IMR-90 (cell line): ENCODE measurements at regions not wholly inside any gene's neighbourhood (a gene's known extent, or its start where the extent isn't known, plus 50 kb on each side); places are given as distances from the start of the nearest gene placed in this dataset.

ENCODE experiments used
- ATAC-seq: fragments of 200-7000 bp; cut with Tn5 transposase; 2 replicates; pipeline ENCODE4 v1.9.1; 2020; ENCODE audit warnings: low read depth, mild to moderate bottlenecking, moderate library complexity
- BruUV-seq: library from RNA; stranded (reverse); fragments of 400-500 nt; replicated peaks from 2 replicates; lab custom pipeline; 2021; lab: Mats Ljungman, UMichigan
- CTCF ChIA-PET: fragments of 300-600 bp; formaldehyde crosslinking; extraction: SDS; loops from one replicate; lab custom pipeline; 2021; ENCODE audit warnings: antibody characterized with exemption; lab: Yijun Ruan, JAX
- POLR2A ChIA-PET: fragments of 300-600 bp; sonication (Branson Sonifier 250); formaldehyde crosslinking; loops from one replicate; lab custom pipeline; 2022; ENCODE audit warnings: antibody characterized with exemption; ENCODE audit not compliant: unreplicated experiment; lab: Charles Lee
- DNase-seq: peaks from one replicate; pipeline ENCODE4 v3.0.0; 2013
- H2AFZ ChIP-seq: replicated peaks from 2 replicates; pipeline ENCODE3; 2013; ENCODE audit warnings: low read length, mild to moderate bottlenecking; ENCODE audit not compliant: poor library complexity
- H2AK5ac ChIP-seq: 2 replicates; pipeline ENCODE4 v1.6.1; 2013; ENCODE audit warnings: low read depth, low read length, inconsistent platforms
- H2AK9ac ChIP-seq: replicated peaks from 2 replicates; pipeline ENCODE3; 2013; ENCODE audit warnings: mild to moderate bottlenecking, low read depth, low read length, moderate library complexity; ENCODE audit not compliant: poor library complexity
- H2BK120ac ChIP-seq: 2 replicates; pipeline ENCODE4 v1.6.1; 2013; ENCODE audit warnings: low read depth, low read length, inconsistent platforms
- H2BK15ac ChIP-seq: 3 replicates; pipeline ENCODE4 v1.6.1; 2013; ENCODE audit warnings: low read depth, low read length, inconsistent platforms
- H2BK20ac ChIP-seq: 2 replicates; pipeline ENCODE4 v1.6.1; 2013; ENCODE audit warnings: low read depth, mild to moderate bottlenecking, inconsistent platforms, low read length, moderate library complexity
- H2BK5ac ChIP-seq: 2 replicates; pipeline ENCODE4 v1.6.1; 2013; ENCODE audit warnings: mild to moderate bottlenecking, low read depth, low read length, inconsistent platforms; ENCODE audit not compliant: poor library complexity, severe bottlenecking
- H3K14ac ChIP-seq: replicated peaks from 2 replicates; pipeline ENCODE4 v1.6.1; 2013; ENCODE audit warnings: low read depth, low read length, inconsistent platforms
- H3K18ac ChIP-seq: 2 replicates; pipeline ENCODE4 v1.6.1; 2013; ENCODE audit warnings: low read depth, low read length, control low read depth
- H3K23ac ChIP-seq: 2 replicates; pipeline ENCODE4 v1.6.1; 2013; ENCODE audit warnings: low read depth, low read length, inconsistent platforms
- H3K27ac ChIP-seq: 2 replicates; pipeline ENCODE4 v1.5.1; 2013; ENCODE audit warnings: mild to moderate bottlenecking, control low read depth, low read length; ENCODE audit not compliant: insufficient read depth
- H3K27me3 ChIP-seq: 2 replicates; pipeline ENCODE4 v1.6.1; 2013; ENCODE audit warnings: low read length; ENCODE audit not compliant: control insufficient read depth, insufficient read depth
- H3K36me3 ChIP-seq: 2 replicates; pipeline ENCODE4 v1.6.1; 2013; ENCODE audit warnings: low read length, mixed read lengths; ENCODE audit not compliant: control insufficient read depth, insufficient read depth
- H3K4ac ChIP-seq: 2 replicates; pipeline ENCODE4 v1.6.1; 2013; ENCODE audit warnings: low read depth, low read length, inconsistent platforms
- H3K4me1 ChIP-seq: 2 replicates; pipeline ENCODE4 v1.6.1; 2013; ENCODE audit warnings: low read length, mixed read lengths; ENCODE audit not compliant: control insufficient read depth, insufficient read depth
- H3K4me2 ChIP-seq: 2 replicates; pipeline ENCODE4 v1.6.1; 2013; ENCODE audit warnings: low read depth, mild to moderate bottlenecking, control low read depth, low read length, moderate library complexity
- H3K4me3 ChIP-seq: 2 replicates; pipeline ENCODE4 v1.5.1; 2013; ENCODE audit warnings: low read depth, mild to moderate bottlenecking, control low read depth, low read length, moderate library complexity; ENCODE audit not compliant: insufficient read depth
- H3K56ac ChIP-seq: 2 replicates; pipeline ENCODE4 v1.6.1; 2013; ENCODE audit warnings: low read length, inconsistent platforms; ENCODE audit not compliant: insufficient read depth; ENCODE audit errors: extremely low read depth
- H3K79me1 ChIP-seq, 2 experiments: 2 replicates each; pipeline ENCODE4 v1.6.1; 2013; ENCODE audit warnings: low read length in 2 of 2, inconsistent platforms in 1 of 2, low read depth in 1 of 2
- H3K9ac ChIP-seq: 2 replicates; pipeline ENCODE4 v1.6.1; 2013; ENCODE audit warnings: low read depth, low read length, control low read depth
- H3K9me1 ChIP-seq: 2 replicates; pipeline ENCODE4 v1.6.1; 2013; ENCODE audit warnings: low read length, inconsistent platforms; ENCODE audit not compliant: insufficient read depth
- H3K9me3 ChIP-seq: 2 replicates; pipeline ENCODE4 v1.6.1; 2013; ENCODE audit warnings: low read length; ENCODE audit not compliant: control insufficient read depth, insufficient read depth
- H4K20me1 ChIP-seq: 2 replicates; pipeline ENCODE4 v1.6.1; 2013; ENCODE audit warnings: low read length, inconsistent platforms; ENCODE audit not compliant: insufficient read depth
- H4K5ac ChIP-seq: 2 replicates; pipeline ENCODE4 v1.6.1; 2013; ENCODE audit warnings: mild to moderate bottlenecking, low read depth, low read length, control low read depth
- H4K8ac ChIP-seq, 2 experiments: 2 replicates each; pipeline ENCODE4 v1.6.1; 2013; ENCODE audit warnings: low read depth in 2 of 2, low read length in 2 of 2, control low read depth in 1 of 2, inconsistent platforms in 1 of 2
- H4K91ac ChIP-seq: 2 replicates; pipeline ENCODE4 v1.6.1; 2013; ENCODE audit warnings: low read depth, low read length, inconsistent platforms; ENCODE audit not compliant: insufficient read depth
- BHLHE40 ChIP-seq: fragments of 150-350 bp; IDR thresholded peaks from 2 replicates; pipeline ENCODE4 v1.6.1; 2016; ENCODE audit warnings: mild to moderate bottlenecking, low read depth, low read length
- RCOR1 ChIP-seq: IDR thresholded peaks from 2 replicates; pipeline ENCODE4 v1.6.1; 2012; ENCODE audit warnings: mild to moderate bottlenecking, low read length, improper control_type of control experiment; ENCODE audit not compliant: insufficient replicate concordance
- RFX5 ChIP-seq: IDR thresholded peaks from 2 replicates; pipeline ENCODE4 v1.8.0; 2012; ENCODE audit warnings: low read depth, mild to moderate bottlenecking, low read length, moderate library complexity
- dilution Hi-C: fragments of 300-500 bp; cut with HindIII; formaldehyde crosslinking; loops from one replicate; pipeline ENCODE4 v1.14.3; 2018; ENCODE audit warnings: low sequenced_read_pairs; ENCODE audit not compliant: unreplicated experiment
- in situ Hi-C: fragments of 300-500 bp; cut with MboI; formaldehyde crosslinking; loops from 3 replicates; pipeline ENCODE4 v1.14.3; 2019; ENCODE audit warnings: low sequenced_read_pairs, inconsistent platforms, mixed read lengths
- intact Hi-C: fragments of 100-400 bp; cut with micrococcal nuclease; formaldehyde crosslinking; loops from 2 replicates; pipeline ENCODE4 v1.10.0; 2022

- no peak overlapping the region for H3K4ac ChIP-seq
- H3K14ac ChIP-seq: no peak overlapping the region
- no peaks in the 10 kb centered on the region for H3K79me1 ChIP-seq
- no peaks in the 10 kb centered on the region for H3K27me3 ChIP-seq
- POLR2A ChIA-PET: no interaction called here
- H3K4me1 ChIP-seq: peaks cover 3% of the 10 kb centered on the region; the same call in 1 of the 2 replicates
- CTCF ChIA-PET: no interaction called here
- H3K36me3 ChIP-seq: no peaks in the 10 kb centered on the region
- no peak overlapping the region for H2BK20ac ChIP-seq
- H3K23ac ChIP-seq: no peak overlapping the region
- DNase-seq (peak; percentile 54), ATAC-seq (peak; percentile 89)
- H3K9me1 ChIP-seq: no peaks in the 10 kb centered on the region
- TF ChIP-seq BHLHE40 (no peak), RCOR1 (no peak), RFX5 (no peak)
- H3K9me3 ChIP-seq: peaks cover 2% of the 10 kb centered on the region; the same call in 1 of the 2 replicates
- no peak overlapping the region for H3K4me3 ChIP-seq
- no peak overlapping the region for H3K18ac ChIP-seq
- H2AFZ ChIP-seq: no peak overlapping the region
- no peak overlapping the region for H4K91ac ChIP-seq
- peak overlapping the region; percentile 91 for H2BK5ac ChIP-seq
- no peak overlapping the region for H4K8ac ChIP-seq
- dilution Hi-C loops (no loop called here), in situ Hi-C loops (no loop called here), intact Hi-C loops (loop anchor here (2.0 kb wide), 1 partner anchor 48 kb away; no protein-coding TSS in a partner anchor)
- no peak overlapping the region for H3K9ac ChIP-seq
- H2AK5ac ChIP-seq: no peak overlapping the region
- no peak overlapping the region for H2BK120ac ChIP-seq
- H2AK9ac ChIP-seq: no peak overlapping the region
- no TSS peak for BruUV-seq
- H4K20me1 ChIP-seq: no peaks in the 10 kb centered on the region
- H3K56ac ChIP-seq: no peak overlapping the region
- no peak overlapping the region for H4K5ac ChIP-seq
- H3K4me2 ChIP-seq: peak overlapping the region; percentile 65; the same call in 1 of the 2 replicates
- H2BK15ac ChIP-seq: no peak overlapping the region
- no peak overlapping the region for H3K27ac ChIP-seq
These were observed 130.2 kb downstream of the GASK1B start for GRCh38 chr4:158042591-158043030.
